ENCODE measurements at regions not wholly inside any gene's neighbourhood (a gene's known extent, or its start where the extent isn't known, plus 50 kb on each side); places are given as distances from the start of the nearest gene placed in this dataset.

DNA sequence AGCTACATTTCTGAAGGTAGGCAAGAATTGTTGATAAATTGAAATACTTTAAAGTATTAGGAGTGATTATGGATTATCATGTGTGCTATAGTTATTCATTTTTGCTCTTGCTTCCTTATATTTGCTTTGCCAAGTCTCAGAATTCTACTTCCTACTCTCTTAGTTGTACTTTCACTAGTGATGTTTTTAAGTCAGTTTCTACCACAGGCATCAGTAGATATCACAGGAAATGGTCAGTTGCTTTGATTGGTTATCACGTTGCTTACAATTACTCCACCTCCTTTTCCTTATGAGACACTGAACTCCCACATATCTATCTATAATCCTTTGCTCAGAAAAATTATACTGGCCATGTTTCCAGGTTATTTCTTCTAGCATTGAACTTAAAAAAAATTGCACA, 472.8 kb downstream of the DMRTA1 start:
- intact Hi-C loops (cut with micrococcal nuclease; ENCODE audit: unreplicated experiment) = no loop called here
- Histone ChIP-seq H3K4me1 (ENCODE audit: insufficient read depth, low read length, poor library complexity, severe bottlenecking) (no peaks in the 10 kb centered on the region), H4K20me1 (ENCODE audit: insufficient read depth, low read length) (no peaks in the 10 kb centered on the region), H3K4me3 (ENCODE audit: low read depth, low read length, poor library complexity, severe bottlenecking) (no peak overlapping the region), H3K79me2 (ENCODE audit: insufficient read depth, low read depth, low read length) (no peaks in the 10 kb centered on the region), H3K4me2 (ENCODE audit: low read length) (no peak overlapping the region), H3K9me3 (ENCODE audit: low read length) (no peaks in the 10 kb centered on the region), H3K9me2 (ENCODE audit: insufficient read depth, low read length) (no peaks in the 10 kb centered on the region), H2AFZ (ENCODE audit: low read length) (peak overlapping the region; percentile 50; the same call in 1 of the 2 replicates), H3K36me3 (ENCODE audit: insufficient read depth, low read length) (no peaks in the 10 kb centered on the region), H3K27ac (ENCODE audit: low read depth, low read length, poor library complexity, severe bottlenecking) (no peak overlapping the region)
- no peak for TF ChIP-seq EZH2phosphoT487 (IDR thresholded peaks at IDR 0.05; ENCODE audit: borderline replicate concordance, low read depth, low read length)
- TF ChIP-seq, protein P1, sequence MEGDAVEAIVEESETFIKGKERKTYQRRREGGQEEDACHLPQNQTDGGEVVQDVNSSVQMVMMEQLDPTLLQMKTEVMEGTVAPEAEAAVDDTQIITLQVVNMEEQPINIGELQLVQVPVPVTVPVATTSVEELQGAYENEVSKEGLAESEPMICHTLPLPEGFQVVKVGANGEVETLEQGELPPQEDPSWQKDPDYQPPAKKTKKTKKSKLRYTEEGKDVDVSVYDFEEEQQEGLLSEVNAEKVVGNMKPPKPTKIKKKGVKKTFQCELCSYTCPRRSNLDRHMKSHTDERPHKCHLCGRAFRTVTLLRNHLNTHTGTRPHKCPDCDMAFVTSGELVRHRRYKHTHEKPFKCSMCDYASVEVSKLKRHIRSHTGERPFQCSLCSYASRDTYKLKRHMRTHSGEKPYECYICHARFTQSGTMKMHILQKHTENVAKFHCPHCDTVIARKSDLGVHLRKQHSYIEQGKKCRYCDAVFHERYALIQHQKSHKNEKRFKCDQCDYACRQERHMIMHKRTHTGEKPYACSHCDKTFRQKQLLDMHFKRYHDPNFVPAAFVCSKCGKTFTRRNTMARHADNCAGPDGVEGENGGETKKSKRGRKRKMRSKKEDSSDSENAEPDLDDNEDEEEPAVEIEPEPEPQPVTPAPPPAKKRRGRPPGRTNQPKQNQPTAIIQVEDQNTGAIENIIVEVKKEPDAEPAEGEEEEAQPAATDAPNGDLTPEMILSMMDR (conservative IDR thresholded peaks at IDR 0.05; ENCODE audit: low read length) = no peak
- CTCF ChIA-PET (ENCODE audit: unreplicated experiment) = no interaction called here
- DNase-seq (ENCODE audit: low spot score) = no peak
- POLR2A ChIA-PET = interaction anchor here (0.6 kb wide), 1 partner anchor 98 kb away, joined by 4 read pairs; no protein-coding TSS in a partner anchor
- no TSS peak for BruUV-seq (replicated peaks)

DNA sequence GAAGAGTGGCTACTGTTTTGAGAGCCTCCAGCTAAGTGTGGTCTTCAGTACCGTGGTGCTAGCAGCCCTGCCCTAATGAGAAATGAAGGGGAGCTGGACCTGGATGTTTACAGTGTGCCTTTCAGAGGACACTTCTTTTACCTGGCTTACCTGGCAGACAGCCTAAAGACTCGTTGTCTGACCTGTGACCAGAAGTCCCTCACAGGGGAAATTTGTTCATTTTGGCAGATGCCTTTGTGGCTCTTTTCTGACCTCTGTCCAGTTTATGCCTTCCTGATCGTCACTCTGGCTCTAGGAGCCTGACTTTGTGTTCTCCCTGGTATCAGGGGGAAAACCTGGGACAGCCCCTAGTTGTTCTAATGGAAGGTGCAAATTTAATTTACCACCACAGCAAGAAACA, 475.1 kb downstream of the DMRTA1 start:
- BruUV-seq (replicated peaks) = no TSS peak
- Histone ChIP-seq H3K4me2 (ENCODE audit: low read length) (no peak overlapping the region), H3K4me3 (ENCODE audit: low read depth, low read length, poor library complexity, severe bottlenecking) (no peak overlapping the region), H3K9me3 (ENCODE audit: low read length) (no peaks in the 10 kb centered on the region), H3K79me2 (ENCODE audit: insufficient read depth, low read depth, low read length) (no peaks in the 10 kb centered on the region), H4K20me1 (ENCODE audit: insufficient read depth, low read length) (no peaks in the 10 kb centered on the region), H3K27ac (ENCODE audit: low read depth, low read length, poor library complexity, severe bottlenecking) (no peak overlapping the region), H2AFZ (ENCODE audit: low read length) (no peak overlapping the region; the same call in 1 of the 2 replicates), H3K4me1 (ENCODE audit: insufficient read depth, low read length, poor library complexity, severe bottlenecking) (no peaks in the 10 kb centered on the region), H3K36me3 (ENCODE audit: insufficient read depth, low read length) (no peaks in the 10 kb centered on the region), H3K9me2 (ENCODE audit: insufficient read depth, low read length) (no peaks in the 10 kb centered on the region)
- no peak for DNase-seq (ENCODE audit: low spot score)
- TF ChIP-seq, protein P1 (conservative IDR thresholded peaks at IDR 0.05; ENCODE audit: low read length) = no peak
- TF ChIP-seq EZH2phosphoT487 (IDR thresholded peaks at IDR 0.05; ENCODE audit: borderline replicate concordance, low read depth, low read length) = no peak
- intact Hi-C loops (cut with micrococcal nuclease; ENCODE audit: unreplicated experiment) = no loop called here
- POLR2A ChIA-PET = no interaction called here
- CTCF ChIA-PET (ENCODE audit: unreplicated experiment) = no interaction called here

DNA sequence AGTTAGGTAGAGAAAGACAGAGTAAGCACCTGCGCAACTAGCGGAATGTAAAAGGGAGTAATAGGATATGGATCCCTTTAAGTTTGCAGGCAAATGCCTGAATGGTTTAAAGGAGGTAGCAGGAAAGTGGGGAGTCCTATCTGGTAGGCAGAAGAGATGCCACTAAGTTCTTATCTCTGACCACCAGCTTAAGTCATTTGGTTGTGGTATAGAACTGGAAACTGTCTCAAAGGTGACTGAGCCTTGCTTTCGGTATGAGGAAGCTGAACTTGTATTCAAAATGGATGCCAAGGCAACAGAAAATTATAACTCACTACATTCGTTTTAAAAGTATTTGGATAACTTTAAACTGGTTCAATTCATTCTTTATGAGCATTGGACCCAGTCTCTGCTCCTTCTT, 475.6 kb downstream of the DMRTA1 start:
- POLR2A ChIA-PET = no interaction called here
- BruUV-seq (replicated peaks) = no TSS peak

More for the DNA sequence above, 475.6 kb downstream of the DMRTA1 start:
- H3K9me2 ChIP-seq (ENCODE audit: insufficient read depth, low read length) = no peaks in the 10 kb centered on the region
- H3K36me3 ChIP-seq (ENCODE audit: insufficient read depth, low read length) = no peaks in the 10 kb centered on the region
- H3K79me2 ChIP-seq (ENCODE audit: insufficient read depth, low read depth, low read length) = no peaks in the 10 kb centered on the region
- H2AFZ ChIP-seq (ENCODE audit: low read length) = no peak overlapping the region
- no peaks in the 10 kb centered on the region for H3K9me3 ChIP-seq (ENCODE audit: low read length)
- TF ChIP-seq, protein P1 (conservative IDR thresholded peaks at IDR 0.05; ENCODE audit: low read length) = no peak
- no peak for TF ChIP-seq EZH2phosphoT487 (IDR thresholded peaks at IDR 0.05; ENCODE audit: borderline replicate concordance, low read depth, low read length)
- no peaks in the 10 kb centered on the region for H4K20me1 ChIP-seq (ENCODE audit: insufficient read depth, low read length)
- H3K27ac ChIP-seq (ENCODE audit: low read depth, low read length, poor library complexity, severe bottlenecking) = no peak overlapping the region
- intact Hi-C loops (cut with micrococcal nuclease; ENCODE audit: unreplicated experiment) = no loop called here
- no peak for DNase-seq (ENCODE audit: low spot score)
- CTCF ChIA-PET (ENCODE audit: unreplicated experiment) = no interaction called here
- no peak overlapping the region for H3K4me2 ChIP-seq (ENCODE audit: low read length)
- no peaks in the 10 kb centered on the region for H3K4me1 ChIP-seq (ENCODE audit: insufficient read depth, low read length, poor library complexity, severe bottlenecking)
- no peak overlapping the region for H3K4me3 ChIP-seq (ENCODE audit: low read depth, low read length, poor library complexity, severe bottlenecking)

All from OCI-LY7 (cell line).